ENCODE measurements at regions not wholly inside any gene's neighbourhood (a gene's known extent, or its start where the extent isn't known, plus 50 kb on each side); places are given as distances from the start of the nearest gene placed in this dataset.

GRCh38 chr7:20064181-20064970 lies 152.8 kb downstream of the MACC1 start:
- CTCF ChIA-PET, result no interaction called here
- Histone ChIP-seq H3K4me3 (ENCODE audit: control insufficient read depth in 1 of 7, extremely low read depth in 1 of 7, insufficient read depth in 4 of 7, low read depth in 2 of 7, low read length in 6 of 7) (no peak overlapping the region), H3K4me1 (ENCODE audit: control extremely low read depth in 1 of 4, control insufficient read depth in 4 of 4, insufficient read depth in 4 of 4, low read length in 3 of 4) (peaks cover 3 to 16% (median 5%) of the 10 kb centered on the region in 4 experiments), H3K36me3 (ENCODE audit: control insufficient read depth in 4 of 4, insufficient read depth in 4 of 4, low read length in 3 of 4) (no peaks in the 10 kb centered on the region), H3K27me3 (replicated peaks in 2 of 5; ENCODE audit: control insufficient read depth in 4 of 5, insufficient read depth in 5 of 5, low read length in 4 of 5) (no peaks in the 10 kb centered on the region), H3K27ac (ENCODE audit: insufficient read depth in 1 of 2, low read depth in 1 of 2, low read length in 2 of 2, poor library complexity in 1 of 2, severe bottlenecking in 2 of 2) (no peak overlapping the region), H3K9me3 (ENCODE audit: control extremely low read depth in 1 of 5, control insufficient read depth in 4 of 5, insufficient read depth in 2 of 5, low read depth in 1 of 5, low read length in 4 of 5) (peaks cover 0 to 7% (median 0%) of the 10 kb centered on the region in 5 experiments)
- DNase-seq, result no peak
- POLR2A ChIA-PET, result no interaction called here
- WGBS (ENCODE audit: insufficient coverage), result 100% methylated on average over 2 of the region's 5 CpGs

GRCh38 chr7:20063644-20064043 lies 153.5 kb downstream of the MACC1 start:
- WGBS (ENCODE audit: insufficient coverage), result 78% methylated on average over 1 of the region's 3 CpGs
- ChIA-PET CTCF (no interaction called here), POLR2A (no interaction called here)
- peaks cover 3 to 16% (median 5%) of the 10 kb centered on the region in 4 experiments for H3K4me1 ChIP-seq (ENCODE audit: control extremely low read depth in 1 of 4, control insufficient read depth in 4 of 4, insufficient read depth in 4 of 4, low read length in 3 of 4)
- no peak overlapping the region for H3K4me3 ChIP-seq (ENCODE audit: control insufficient read depth in 1 of 7, extremely low read depth in 1 of 7, insufficient read depth in 4 of 7, low read depth in 2 of 7, low read length in 6 of 7)
- H3K9me3 ChIP-seq (ENCODE audit: control extremely low read depth in 1 of 5, control insufficient read depth in 4 of 5, insufficient read depth in 2 of 5, low read depth in 1 of 5, low read length in 4 of 5), result peaks cover 0 to 7% (median 0%) of the 10 kb centered on the region in 5 experiments
- H3K27me3 ChIP-seq (replicated peaks in 2 of 5; ENCODE audit: control insufficient read depth in 4 of 5, insufficient read depth in 5 of 5, low read length in 4 of 5), result no peaks in the 10 kb centered on the region
- DNase-seq, result no peak
- no peak overlapping the region for H3K27ac ChIP-seq (ENCODE audit: insufficient read depth in 1 of 2, low read depth in 1 of 2, low read length in 2 of 2, poor library complexity in 1 of 2, severe bottlenecking in 2 of 2)
- H3K36me3 ChIP-seq (ENCODE audit: control insufficient read depth in 4 of 4, insufficient read depth in 4 of 4, low read length in 3 of 4), result no peaks in the 10 kb centered on the region

- Histone ChIP-seq H3K27ac (ENCODE audit: insufficient read depth in 1 of 2, low read depth in 1 of 2, low read length in 2 of 2, poor library complexity in 1 of 2, severe bottlenecking in 2 of 2) (no peak overlapping the region), H3K27me3 (replicated peaks in 2 of 5; ENCODE audit: control insufficient read depth in 4 of 5, insufficient read depth in 5 of 5, low read length in 4 of 5) (no peaks in the 10 kb centered on the region), H3K36me3 (ENCODE audit: control insufficient read depth in 4 of 4, insufficient read depth in 4 of 4, low read length in 3 of 4) (no peaks in the 10 kb centered on the region), H3K4me3 (ENCODE audit: control insufficient read depth in 1 of 7, extremely low read depth in 1 of 7, insufficient read depth in 4 of 7, low read depth in 2 of 7, low read length in 6 of 7) (no peak overlapping the region), H3K4me1 (ENCODE audit: control extremely low read depth in 1 of 4, control insufficient read depth in 4 of 4, insufficient read depth in 4 of 4, low read length in 3 of 4) (peaks cover 3 to 16% (median 5%) of the 10 kb centered on the region in 4 experiments), H3K9me3 (ENCODE audit: control extremely low read depth in 1 of 5, control insufficient read depth in 4 of 5, insufficient read depth in 2 of 5, low read depth in 1 of 5, low read length in 4 of 5) (peaks cover 0 to 5% (median 0%) of the 10 kb centered on the region in 5 experiments)
- DNase-seq, result no peak
- no CpG with 5 or more reads among the region's 1 CpG for WGBS (ENCODE audit: insufficient coverage)
- ChIA-PET CTCF (no interaction called here), POLR2A (no interaction called here)
These were observed 154.3 kb downstream of the MACC1 start for GRCh38 chr7:20062932-20063331.

- no peaks in the 10 kb centered on the region for H3K4me1 ChIP-seq (ENCODE audit: control extremely low read depth in 1 of 4, control insufficient read depth in 4 of 4, insufficient read depth in 4 of 4, low read length in 3 of 4)
- 100% methylated on average over 1 of the region's 7 CpGs for WGBS (ENCODE audit: insufficient coverage)
- H3K4me3 ChIP-seq (ENCODE audit: control insufficient read depth in 1 of 7, extremely low read depth in 1 of 7, insufficient read depth in 4 of 7, low read depth in 2 of 7, low read length in 6 of 7), result no peak overlapping the region
- H3K27me3 ChIP-seq (replicated peaks in 2 of 5; ENCODE audit: control insufficient read depth in 4 of 5, insufficient read depth in 5 of 5, low read length in 4 of 5), result no peaks in the 10 kb centered on the region
- POLR2A ChIA-PET, result no interaction called here
- DNase-seq, result no peak
- no peaks in the 10 kb centered on the region for H3K36me3 ChIP-seq (ENCODE audit: control insufficient read depth in 4 of 4, insufficient read depth in 4 of 4, low read length in 3 of 4)
- H3K9me3 ChIP-seq (ENCODE audit: control extremely low read depth in 1 of 5, control insufficient read depth in 4 of 5, insufficient read depth in 2 of 5, low read depth in 1 of 5, low read length in 4 of 5), result peaks cover 0 to 1% (median 0%) of the 10 kb centered on the region in 5 experiments
- CTCF ChIA-PET, result no interaction called here
- no peak overlapping the region for H3K27ac ChIP-seq (ENCODE audit: insufficient read depth in 1 of 2, low read depth in 1 of 2, low read length in 2 of 2, poor library complexity in 1 of 2, severe bottlenecking in 2 of 2)
These were observed 163.7 kb downstream of the MACC1 start for GRCh38 chr7:20053334-20054104.

- no peaks in the 10 kb centered on the region for H3K4me1 ChIP-seq (ENCODE audit: control extremely low read depth in 1 of 4, control insufficient read depth in 4 of 4, insufficient read depth in 4 of 4, low read length in 3 of 4)
- no peak for DNase-seq
- no peaks in the 10 kb centered on the region for H3K27me3 ChIP-seq (replicated peaks in 2 of 5; ENCODE audit: control insufficient read depth in 4 of 5, insufficient read depth in 5 of 5, low read length in 4 of 5)
- no peaks in the 10 kb centered on the region for H3K36me3 ChIP-seq (ENCODE audit: control insufficient read depth in 4 of 4, insufficient read depth in 4 of 4, low read length in 3 of 4)
- POLR2A ChIA-PET, result no interaction called here
- H3K9me3 ChIP-seq (ENCODE audit: control extremely low read depth in 1 of 5, control insufficient read depth in 4 of 5, insufficient read depth in 2 of 5, low read depth in 1 of 5, low read length in 4 of 5), result no peaks in the 10 kb centered on the region
- no peak overlapping the region for H3K4me3 ChIP-seq (ENCODE audit: control insufficient read depth in 1 of 7, extremely low read depth in 1 of 7, insufficient read depth in 4 of 7, low read depth in 2 of 7, low read length in 6 of 7)
- CTCF ChIA-PET, result no interaction called here
- H3K27ac ChIP-seq (ENCODE audit: insufficient read depth in 1 of 2, low read depth in 1 of 2, low read length in 2 of 2, poor library complexity in 1 of 2, severe bottlenecking in 2 of 2), result no peak overlapping the region
These were observed 166.8 kb downstream of the MACC1 start for GRCh38 chr7:20050241-20050966.

GRCh38 chr7:20038676-20039075 lies 178.5 kb downstream of the MACC1 start:
- WGBS (ENCODE audit: insufficient coverage), result no CpG with 5 or more reads among the region's 2 CpGs
- Histone ChIP-seq H3K4me1 (ENCODE audit: control extremely low read depth in 1 of 4, control insufficient read depth in 4 of 4, insufficient read depth in 4 of 4, low read length in 3 of 4) (no peaks in the 10 kb centered on the region), H3K27me3 (replicated peaks in 2 of 5; ENCODE audit: control insufficient read depth in 4 of 5, insufficient read depth in 5 of 5, low read length in 4 of 5) (no peaks in the 10 kb centered on the region), H3K27ac (ENCODE audit: insufficient read depth in 1 of 2, low read depth in 1 of 2, low read length in 2 of 2, poor library complexity in 1 of 2, severe bottlenecking in 2 of 2) (no peak overlapping the region), H3K36me3 (ENCODE audit: control insufficient read depth in 4 of 4, insufficient read depth in 4 of 4, low read length in 3 of 4) (no peaks in the 10 kb centered on the region), H3K4me3 (ENCODE audit: control insufficient read depth in 1 of 7, extremely low read depth in 1 of 7, insufficient read depth in 4 of 7, low read depth in 2 of 7, low read length in 6 of 7) (no peak overlapping the region), H3K9me3 (ENCODE audit: control extremely low read depth in 1 of 5, control insufficient read depth in 4 of 5, insufficient read depth in 2 of 5, low read depth in 1 of 5, low read length in 4 of 5) (no peaks in the 10 kb centered on the region)
- no peak for DNase-seq
- POLR2A ChIA-PET, result no interaction called here
- CTCF ChIA-PET, result no interaction called here

Data from common myeloid progenitor, CD34-positive (primary cell).